ENCODE measurements at regions not wholly inside any gene's neighbourhood (a gene's known extent, or its start where the extent isn't known, plus 50 kb on each side); places are given as distances from the start of the nearest gene placed in this dataset.

- ChIA-PET POLR2A (no interaction called here), CTCF (no interaction called here)
Measured at GRCh38 chr1:238592621-238593020, 701.9 kb upstream of the ZP4 start.

GRCh38 chr1:238589843-238590435 is 699.2 kb upstream of the ZP4 start:
- H3K4me1 ChIP-seq (ENCODE audit: control insufficient read depth, insufficient read depth, low read length), result no peaks in the 10 kb centered on the region
- no peak overlapping the region for H3K4me3 ChIP-seq (ENCODE audit: low read depth, low read length)
- H3K27ac ChIP-seq (ENCODE audit: extremely low read depth, low read depth, low read length), result no peak overlapping the region
- ChIA-PET CTCF (no interaction called here), POLR2A (no interaction called here)
- no peaks in the 10 kb centered on the region for H3K9me3 ChIP-seq (ENCODE audit: control insufficient read depth, insufficient read depth, low read depth, low read length)
- H3K36me3 ChIP-seq (ENCODE audit: control insufficient read depth in 2 of 2, insufficient read depth in 1 of 2, low read length in 2 of 2), result no peaks in the 10 kb centered on the region
- TF ChIP-seq ZNF221 (tag by site-specific recombination; IDR thresholded peaks at IDR 0.05; ENCODE audit: borderline replicate concordance), result no peak
- no peak for TF ChIP-seq ZNF2 (tag by site-specific recombination; IDR thresholded peaks at IDR 0.05)
- no peak for TF ChIP-seq ZNF513 (tag by site-specific recombination; IDR thresholded peaks at IDR 0.05)
- no peak for TF ChIP-seq KLF1 (tag by site-specific recombination; IDR thresholded peaks at IDR 0.05)
- no peak for TF ChIP-seq YY2 (tag by site-specific recombination; IDR thresholded peaks at IDR 0.05)
- no peak for TF ChIP-seq ZBTB20 (tag by site-specific recombination; IDR thresholded peaks at IDR 0.05)
- no peak for TF ChIP-seq ZNF26 (tag by site-specific recombination; IDR thresholded peaks at IDR 0.05)
- no peak for TF ChIP-seq ZNF548 (tag by site-specific recombination; IDR thresholded peaks at IDR 0.05)
- no peak for TF ChIP-seq ZNF398 (tag by site-specific recombination; IDR thresholded peaks at IDR 0.05)
- TF ChIP-seq ZNF354C (tag by site-specific recombination; IDR thresholded peaks at IDR 0.05; ENCODE audit: borderline replicate concordance, low read depth), result no peak
- no peak for TF ChIP-seq ZNF433 (tag by site-specific recombination; IDR thresholded peaks at IDR 0.05; ENCODE audit: low read depth)
- TF ChIP-seq ZNF24 (tag by site-specific recombination; IDR thresholded peaks at IDR 0.05), result no peak
- no peak for TF ChIP-seq PRDM4 (tag by site-specific recombination; IDR thresholded peaks at IDR 0.05)
- TF ChIP-seq OSR2 (tag by site-specific recombination; IDR thresholded peaks at IDR 0.05), result no peak
- TF ChIP-seq ZNF768 (tag by site-specific recombination; IDR thresholded peaks at IDR 0.05), result no peak
- TF ChIP-seq KLF9 (tag by site-specific recombination; IDR thresholded peaks at IDR 0.05; ENCODE audit: low read depth), result no peak
- no peak for TF ChIP-seq ZNF214 (tag by site-specific recombination; IDR thresholded peaks at IDR 0.05; ENCODE audit: borderline replicate concordance)

More at GRCh38 chr1:238592621-238593020, 701.9 kb upstream of the ZP4 start:
- no peaks in the 10 kb centered on the region for H3K9me3 ChIP-seq (ENCODE audit: control insufficient read depth, insufficient read depth, low read depth, low read length)
- no peaks in the 10 kb centered on the region for H3K4me1 ChIP-seq (ENCODE audit: control insufficient read depth, insufficient read depth, low read length)
- TF ChIP-seq GLIS2 (tag by site-specific recombination; IDR thresholded peaks at IDR 0.05) (no peak), ZNF266 (tag by site-specific recombination; IDR thresholded peaks at IDR 0.05; ENCODE audit: low read depth) (no peak), ZNF10 (tag by site-specific recombination; IDR thresholded peaks at IDR 0.05) (no peak), ELK4 (IDR thresholded peaks at IDR 0.05; ENCODE audit: borderline replicate concordance, low read depth, low read length) (no peak), ZNF148 (tag by site-specific recombination; IDR thresholded peaks at IDR 0.05; ENCODE audit: borderline replicate concordance) (no peak), GLIS1 (tag by site-specific recombination; IDR thresholded peaks at IDR 0.05) (no peak)
- H3K27ac ChIP-seq (ENCODE audit: extremely low read depth, low read depth, low read length), result no peak overlapping the region
- no peaks in the 10 kb centered on the region for H3K36me3 ChIP-seq (ENCODE audit: control insufficient read depth in 2 of 2, insufficient read depth in 1 of 2, low read length in 2 of 2)
- no peak overlapping the region for H3K4me3 ChIP-seq (ENCODE audit: low read depth, low read length)
